Amniotic stem cell (primary cell): ENCODE measurements at regions not wholly inside any gene's neighbourhood (a gene's known extent, or its start where the extent isn't known, plus 50 kb on each side); places are given as distances from the start of the nearest gene placed in this dataset.

Source experiments
- DNase-seq: peaks from one replicate; lab custom pipeline; 2025; lab: John Stamatoyannopoulos, UW

GRCh38 chr7:106606120-106606519 is 54.8 kb downstream of the CCDC71L start:
- DNase-seq, result no peak

- DNase-seq, result no peak
Observed at GRCh38 chr7:106604971-106605370, 56.0 kb downstream of the CCDC71L start.

- no peak for DNase-seq
Observed at GRCh38 chr7:106604303-106604924, 56.5 kb downstream of the CCDC71L start.

- no peak for DNase-seq
Observed at GRCh38 chr7:106603346-106603745, 57.6 kb downstream of the CCDC71L start.

- DNase-seq, result no peak
Observed at GRCh38 chr7:106602062-106602461, 58.9 kb downstream of the CCDC71L start.

- no peak for DNase-seq
Observed at GRCh38 chr7:106600569-106601373, 60.2 kb downstream of the CCDC71L start.

GRCh38 chr7:106599343-106599698 is 61.6 kb downstream of the CCDC71L start:
- no peak for DNase-seq

- no peak for DNase-seq
Observed at GRCh38 chr7:106598663-106599342, 62.2 kb downstream of the CCDC71L start.

GRCh38 chr7:106597751-106598546 is 63.0 kb downstream of the CCDC71L start:
- DNase-seq, result no peak

- DNase-seq, result no peak
Observed at GRCh38 chr7:106597014-106597413, 63.9 kb downstream of the CCDC71L start.

- DNase-seq, result no peak
Observed at GRCh38 chr7:106595922-106596321, 65.0 kb downstream of the CCDC71L start.

GRCh38 chr7:106593028-106593417 is 67.9 kb downstream of the CCDC71L start:
- DNase-seq, result no peak

GRCh38 chr7:106592282-106593027 is 68.5 kb downstream of the CCDC71L start:
- no peak for DNase-seq

GRCh38 chr7:106591146-106591545 is 69.8 kb downstream of the CCDC71L start:
- no peak for DNase-seq

- no peak for DNase-seq
Observed at GRCh38 chr7:106590209-106590816, 70.6 kb downstream of the CCDC71L start.

- no peak for DNase-seq
Observed at GRCh38 chr7:106589198-106589879, 71.6 kb downstream of the CCDC71L start.

GRCh38 chr7:106588422-106589197 is 72.3 kb downstream of the CCDC71L start:
- no peak for DNase-seq

GRCh38 chr7:106584914-106585759 is 75.8 kb downstream of the CCDC71L start:
- DNase-seq, result no peak
